ENCODE measurements at regions not wholly inside any gene's neighbourhood (a gene's known extent, or its start where the extent isn't known, plus 50 kb on each side); places are given as distances from the start of the nearest gene placed in this dataset.

DNA sequence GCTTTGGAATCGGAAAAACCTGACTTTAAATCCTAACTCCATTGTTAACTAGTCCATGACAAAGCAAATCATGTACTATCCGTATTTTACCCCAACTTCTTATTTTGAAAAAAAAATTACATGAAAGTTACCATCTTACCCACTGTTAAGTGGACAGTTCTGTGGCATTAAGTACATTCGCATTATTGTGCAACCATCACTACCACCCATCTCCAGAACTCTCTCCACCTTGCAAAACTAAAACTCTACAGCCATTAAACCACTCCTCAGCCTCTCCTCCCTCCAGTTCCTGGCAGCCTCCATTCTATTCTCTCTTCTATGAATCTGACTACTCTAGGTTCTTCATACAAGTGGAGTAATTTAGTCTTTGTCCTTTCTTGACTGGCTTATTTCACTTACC lies 176.5 kb downstream of the USP12 start:
- peaks cover 15% of the 10 kb centered on the region for H3K4me1 ChIP-seq (ENCODE audit: control insufficient read depth, insufficient read depth, low read length)
- DNase-seq (ENCODE audit: low read depth, low spot score): no peak
- in situ Hi-C loops (cut with MboI): no loop called here
- WGBS (ENCODE audit: insufficient coverage, insufficient replicate concordance, low lambda C conversion rate, missing lambda C conversion rate): 90% methylated on average over 3 of the region's 3 CpGs
- H3K9ac ChIP-seq (ENCODE audit: control insufficient read depth, insufficient read depth, low read length): no peak overlapping the region
- intact Hi-C loops (cut with micrococcal nuclease; ENCODE audit: unreplicated experiment): no loop called here
- no peaks in the 10 kb centered on the region for H3K27me3 ChIP-seq (replicated peaks in 1 of 2; ENCODE audit: control insufficient read depth in 2 of 2, insufficient read depth in 2 of 2, low read length in 1 of 2)
- no peak overlapping the region for H2AFZ ChIP-seq (ENCODE audit: control insufficient read depth, low read depth, low read length)
- POLR2A ChIA-PET: no interaction called here
- peaks cover 2% of the 10 kb centered on the region; the same call in 2 of the 3 replicates for H3K9me3 ChIP-seq (replicated peaks; ENCODE audit: control insufficient read depth, insufficient read depth, low read length)
- H3K79me2 ChIP-seq (ENCODE audit: control insufficient read depth, insufficient read depth, low read length): no peaks in the 10 kb centered on the region
- H3K27ac ChIP-seq (ENCODE audit: control insufficient read depth, insufficient read depth): no peak overlapping the region
- no peaks in the 10 kb centered on the region for H4K20me1 ChIP-seq (ENCODE audit: control insufficient read depth, insufficient read depth)
- BruUV-seq (replicated peaks): no TSS peak
- CTCF ChIA-PET: no interaction called here
- no peaks in the 10 kb centered on the region for H3K36me3 ChIP-seq (ENCODE audit: control insufficient read depth in 2 of 2, insufficient read depth in 2 of 2, low read length in 1 of 2)
- RAD21 ChIA-PET (ENCODE audit: unreplicated experiment): no interaction called here
- no peak for ATAC-seq
- TF ChIP-seq YY1 (IDR thresholded peaks at IDR 0.05; ENCODE audit: low read depth, low read length) (no peak), BHLHE40 (IDR thresholded peaks at IDR 0.05; ENCODE audit: borderline replicate concordance in 1 of 2, low read depth in 2 of 2, low read length in 1 of 2) (no peak), TCF12 (IDR thresholded peaks at IDR 0.05; ENCODE audit: low read depth, low read length) (no peak), PML (IDR thresholded peaks at IDR 0.05; ENCODE audit: low read length) (no peak), CREM (IDR thresholded peaks at IDR 0.05; ENCODE audit: low read depth) (no peak), RB1 (IDR thresholded peaks at IDR 0.05; ENCODE audit: borderline replicate concordance) (no peak), SREBF2 (IDR thresholded peaks at IDR 0.05; ENCODE audit: low read length) (no peak), NR2F1 (conservative IDR thresholded peaks at IDR 0.05) (no peak), TAF1 (IDR thresholded peaks at IDR 0.05; ENCODE audit: borderline replicate concordance, low read depth, low read length) (no peak), POLR2AphosphoS2 (IDR thresholded peaks at IDR 0.05; ENCODE audit: low read depth, low read length) (no peak), HDGF (IDR thresholded peaks at IDR 0.05) (no peak), ESRRA (IDR thresholded peaks at IDR 0.05; ENCODE audit: low read length) (no peak), RCOR1 (conservative IDR thresholded peaks at IDR 0.05; ENCODE audit: low read depth, low read length) (no peak), NRF1 (conservative IDR thresholded peaks at IDR 0.05; ENCODE audit: low read depth, low read length) (no peak), MEF2B (IDR thresholded peaks at IDR 0.05; ENCODE audit: partially characterized antibody, poor library complexity, severe bottlenecking) (no peak)
- TF ChIP-seq, protein P1, sequence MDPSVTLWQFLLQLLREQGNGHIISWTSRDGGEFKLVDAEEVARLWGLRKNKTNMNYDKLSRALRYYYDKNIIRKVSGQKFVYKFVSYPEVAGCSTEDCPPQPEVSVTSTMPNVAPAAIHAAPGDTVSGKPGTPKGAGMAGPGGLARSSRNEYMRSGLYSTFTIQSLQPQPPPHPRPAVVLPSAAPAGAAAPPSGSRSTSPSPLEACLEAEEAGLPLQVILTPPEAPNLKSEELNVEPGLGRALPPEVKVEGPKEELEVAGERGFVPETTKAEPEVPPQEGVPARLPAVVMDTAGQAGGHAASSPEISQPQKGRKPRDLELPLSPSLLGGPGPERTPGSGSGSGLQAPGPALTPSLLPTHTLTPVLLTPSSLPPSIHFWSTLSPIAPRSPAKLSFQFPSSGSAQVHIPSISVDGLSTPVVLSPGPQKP (IDR thresholded peaks at IDR 0.05; ENCODE audit: low read depth, low read length): no peak
- TF ChIP-seq, protein P2, sequence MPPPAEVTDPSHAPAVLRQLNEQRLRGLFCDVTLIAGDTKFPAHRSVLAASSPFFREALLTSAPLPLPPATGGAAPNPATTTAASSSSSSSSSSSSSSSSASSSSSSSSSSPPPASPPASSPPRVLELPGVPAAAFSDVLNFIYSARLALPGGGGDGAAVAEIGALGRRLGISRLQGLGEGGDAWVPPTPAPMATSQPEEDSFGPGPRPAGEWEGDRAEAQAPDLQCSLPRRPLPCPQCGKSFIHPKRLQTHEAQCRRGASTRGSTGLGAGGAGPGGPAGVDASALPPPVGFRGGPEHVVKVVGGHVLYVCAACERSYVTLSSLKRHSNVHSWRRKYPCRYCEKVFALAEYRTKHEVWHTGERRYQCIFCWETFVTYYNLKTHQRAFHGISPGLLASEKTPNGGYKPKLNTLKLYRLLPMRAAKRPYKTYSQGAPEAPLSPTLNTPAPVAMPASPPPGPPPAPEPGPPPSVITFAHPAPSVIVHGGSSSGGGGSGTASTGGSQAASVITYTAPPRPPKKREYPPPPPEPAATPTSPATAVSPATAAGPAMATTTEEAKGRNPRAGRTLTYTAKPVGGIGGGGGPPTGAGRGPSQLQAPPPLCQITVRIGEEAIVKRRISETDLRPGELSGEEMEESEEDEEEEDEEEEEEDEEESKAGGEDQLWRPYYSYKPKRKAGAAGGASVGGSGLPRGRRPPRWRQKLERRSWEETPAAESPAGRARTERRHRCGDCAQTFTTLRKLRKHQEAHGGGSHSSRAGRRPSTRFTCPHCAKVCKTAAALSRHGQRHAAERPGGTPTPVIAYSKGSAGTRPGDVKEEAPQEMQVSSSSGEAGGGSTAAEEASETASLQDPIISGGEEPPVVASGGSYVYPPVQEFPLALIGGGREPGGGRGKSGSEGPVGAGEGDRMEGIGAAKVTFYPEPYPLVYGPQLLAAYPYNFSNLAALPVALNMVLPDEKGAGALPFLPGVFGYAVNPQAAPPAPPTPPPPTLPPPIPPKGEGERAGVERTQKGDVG (CRISPR knock-in tag; IDR thresholded peaks at IDR 0.05): no peak
- TF ChIP-seq, protein P3, sequence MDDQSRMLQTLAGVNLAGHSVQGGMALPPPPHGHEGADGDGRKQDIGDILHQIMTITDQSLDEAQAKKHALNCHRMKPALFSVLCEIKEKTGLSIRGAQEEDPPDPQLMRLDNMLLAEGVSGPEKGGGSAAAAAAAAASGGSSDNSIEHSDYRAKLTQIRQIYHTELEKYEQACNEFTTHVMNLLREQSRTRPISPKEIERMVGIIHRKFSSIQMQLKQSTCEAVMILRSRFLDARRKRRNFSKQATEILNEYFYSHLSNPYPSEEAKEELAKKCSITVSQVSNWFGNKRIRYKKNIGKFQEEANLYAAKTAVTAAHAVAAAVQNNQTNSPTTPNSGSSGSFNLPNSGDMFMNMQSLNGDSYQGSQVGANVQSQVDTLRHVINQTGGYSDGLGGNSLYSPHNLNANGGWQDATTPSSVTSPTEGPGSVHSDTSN (IDR thresholded peaks at IDR 0.05; ENCODE audit: insufficient replicate concordance, low read depth, low read length): no peak
- TF ChIP-seq, protein P4, sequence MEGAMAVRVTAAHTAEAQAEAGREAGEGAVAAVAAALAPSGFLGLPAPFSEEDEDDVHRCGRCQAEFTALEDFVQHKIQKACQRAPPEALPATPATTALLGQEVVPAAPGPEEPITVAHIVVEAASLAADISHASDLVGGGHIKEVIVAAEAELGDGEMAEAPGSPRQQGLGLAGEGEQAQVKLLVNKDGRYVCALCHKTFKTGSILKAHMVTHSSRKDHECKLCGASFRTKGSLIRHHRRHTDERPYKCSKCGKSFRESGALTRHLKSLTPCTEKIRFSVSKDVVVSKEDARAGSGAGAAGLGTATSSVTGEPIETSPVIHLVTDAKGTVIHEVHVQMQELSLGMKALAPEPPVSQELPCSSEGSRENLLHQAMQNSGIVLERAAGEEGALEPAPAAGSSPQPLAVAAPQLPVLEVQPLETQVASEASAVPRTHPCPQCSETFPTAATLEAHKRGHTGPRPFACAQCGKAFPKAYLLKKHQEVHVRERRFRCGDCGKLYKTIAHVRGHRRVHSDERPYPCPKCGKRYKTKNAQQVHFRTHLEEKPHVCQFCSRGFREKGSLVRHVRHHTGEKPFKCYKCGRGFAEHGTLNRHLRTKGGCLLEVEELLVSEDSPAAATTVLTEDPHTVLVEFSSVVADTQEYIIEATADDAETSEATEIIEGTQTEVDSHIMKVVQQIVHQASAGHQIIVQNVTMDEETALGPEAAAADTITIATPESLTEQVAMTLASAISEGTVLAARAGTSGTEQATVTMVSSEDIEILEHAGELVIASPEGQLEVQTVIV (IDR thresholded peaks at IDR 0.05; ENCODE audit: borderline replicate concordance, partially characterized antibody): no peak
- H3K4me2 ChIP-seq (ENCODE audit: control insufficient read depth, insufficient read depth): no peak overlapping the region
- SMC1A ChIA-PET (ENCODE audit: uncharacterized antibody, unreplicated experiment): interaction anchor here (1.4 kb wide), 1 partner anchor 10 kb away, joined by 3 read pairs; no protein-coding TSS in a partner anchor
- no peak overlapping the region for H3K4me3 ChIP-seq
- FAIRE-seq: no peak

Measured in GM12878 (cell line).